Ishikawa (cell line): ENCODE measurements at regions not wholly inside any gene's neighbourhood (a gene's known extent, or its start where the extent isn't known, plus 50 kb on each side); places are given as distances from the start of the nearest gene placed in this dataset.

Experiments
- CREB1 ChIP-seq: IDR thresholded peaks from 2 replicates; pipeline ENCODE4 v1.6.1; 2012; ENCODE audit warnings: low read depth
- EP300 ChIP-seq: IDR thresholded peaks from 2 replicates; pipeline ENCODE4 v1.6.1; 2012; ENCODE audit warnings: borderline replicate concordance
- FOXM1 ChIP-seq: IDR thresholded peaks from 2 replicates; pipeline ENCODE4 v1.6.1; 2012; ENCODE audit warnings: low read depth, borderline replicate concordance
- NFIC ChIP-seq: IDR thresholded peaks from 2 replicates; pipeline ENCODE4 v1.6.1; 2012
- RAD21 ChIP-seq: IDR thresholded peaks from 2 replicates; pipeline ENCODE4 v1.6.1; 2012; ENCODE audit warnings: low read depth
- TAF1 ChIP-seq: IDR thresholded peaks from 2 replicates; pipeline ENCODE4 v1.6.1; 2012; ENCODE audit warnings: low read depth, mild to moderate bottlenecking
- TCF12 ChIP-seq: IDR thresholded peaks from 2 replicates; pipeline ENCODE4 v1.6.1; 2012; ENCODE audit warnings: low read depth
- TEAD4 ChIP-seq: IDR thresholded peaks from 2 replicates; pipeline ENCODE4 v1.6.1; 2012
- YY1 ChIP-seq: IDR thresholded peaks from 2 replicates; pipeline ENCODE4 v1.6.1; 2012; ENCODE audit warnings: low read depth
- ZBTB7A ChIP-seq: IDR thresholded peaks from 2 replicates; pipeline ENCODE4 v1.6.1; 2012; ENCODE audit warnings: low read depth
- TF ChIP-seq, protein P1 (sequence below): IDR thresholded peaks from 2 replicates; pipeline ENCODE4 v1.6.1; 2012; ENCODE audit warnings: low read depth, mild to moderate bottlenecking
- TF ChIP-seq, protein P2 (sequence below): IDR thresholded peaks from 2 replicates; pipeline ENCODE4 v1.6.1; 2012

DNA sequence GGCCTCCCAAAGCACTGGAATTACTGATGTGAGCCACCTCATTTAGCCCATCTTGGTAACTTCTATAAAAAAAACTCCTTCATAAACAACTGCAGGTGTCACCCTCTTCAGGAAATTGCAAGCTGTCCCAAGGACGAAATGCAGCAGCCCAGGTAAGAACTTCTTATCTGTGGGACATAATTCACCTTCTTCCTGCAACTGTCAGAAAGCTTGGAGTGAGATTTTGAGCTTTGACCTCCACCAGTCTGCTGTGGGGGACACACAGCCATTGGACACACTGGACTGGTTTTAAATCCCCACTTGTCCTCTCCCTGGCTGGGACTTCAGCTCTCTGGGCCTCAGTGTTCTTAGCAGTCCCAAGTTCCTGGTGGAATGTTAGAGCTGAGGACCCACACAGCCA lies 368.5 kb downstream of the MN1 start:
- TF ChIP-seq, protein P1, sequence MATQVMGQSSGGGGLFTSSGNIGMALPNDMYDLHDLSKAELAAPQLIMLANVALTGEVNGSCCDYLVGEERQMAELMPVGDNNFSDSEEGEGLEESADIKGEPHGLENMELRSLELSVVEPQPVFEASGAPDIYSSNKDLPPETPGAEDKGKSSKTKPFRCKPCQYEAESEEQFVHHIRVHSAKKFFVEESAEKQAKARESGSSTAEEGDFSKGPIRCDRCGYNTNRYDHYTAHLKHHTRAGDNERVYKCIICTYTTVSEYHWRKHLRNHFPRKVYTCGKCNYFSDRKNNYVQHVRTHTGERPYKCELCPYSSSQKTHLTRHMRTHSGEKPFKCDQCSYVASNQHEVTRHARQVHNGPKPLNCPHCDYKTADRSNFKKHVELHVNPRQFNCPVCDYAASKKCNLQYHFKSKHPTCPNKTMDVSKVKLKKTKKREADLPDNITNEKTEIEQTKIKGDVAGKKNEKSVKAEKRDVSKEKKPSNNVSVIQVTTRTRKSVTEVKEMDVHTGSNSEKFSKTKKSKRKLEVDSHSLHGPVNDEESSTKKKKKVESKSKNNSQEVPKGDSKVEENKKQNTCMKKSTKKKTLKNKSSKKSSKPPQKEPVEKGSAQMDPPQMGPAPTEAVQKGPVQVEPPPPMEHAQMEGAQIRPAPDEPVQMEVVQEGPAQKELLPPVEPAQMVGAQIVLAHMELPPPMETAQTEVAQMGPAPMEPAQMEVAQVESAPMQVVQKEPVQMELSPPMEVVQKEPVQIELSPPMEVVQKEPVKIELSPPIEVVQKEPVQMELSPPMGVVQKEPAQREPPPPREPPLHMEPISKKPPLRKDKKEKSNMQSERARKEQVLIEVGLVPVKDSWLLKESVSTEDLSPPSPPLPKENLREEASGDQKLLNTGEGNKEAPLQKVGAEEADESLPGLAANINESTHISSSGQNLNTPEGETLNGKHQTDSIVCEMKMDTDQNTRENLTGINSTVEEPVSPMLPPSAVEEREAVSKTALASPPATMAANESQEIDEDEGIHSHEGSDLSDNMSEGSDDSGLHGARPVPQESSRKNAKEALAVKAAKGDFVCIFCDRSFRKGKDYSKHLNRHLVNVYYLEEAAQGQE: no peak
- no peak for TF ChIP-seq YY1
- no peak for TF ChIP-seq TAF1
- TF ChIP-seq EP300: no peak
- no peak for TF ChIP-seq RAD21
- no peak for TF ChIP-seq ZBTB7A
- TF ChIP-seq CREB1: no peak
- no peak for TF ChIP-seq FOXM1
- no peak for TF ChIP-seq NFIC
- TF ChIP-seq TEAD4: no peak
- no peak for TF ChIP-seq TCF12
- TF ChIP-seq, protein P2, sequence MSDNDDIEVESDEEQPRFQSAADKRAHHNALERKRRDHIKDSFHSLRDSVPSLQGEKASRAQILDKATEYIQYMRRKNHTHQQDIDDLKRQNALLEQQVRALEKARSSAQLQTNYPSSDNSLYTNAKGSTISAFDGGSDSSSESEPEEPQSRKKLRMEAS: no peak
